WTC11 (cell line): ENCODE measurements at regions not wholly inside any gene's neighbourhood (a gene's known extent, or its start where the extent isn't known, plus 50 kb on each side); places are given as distances from the start of the nearest gene placed in this dataset.

ENCODE experiments used
- ATAC-seq: fragments of 200-7000 bp; cut with Tn5 transposase; 2 replicates; pipeline ENCODE4 v1.10.0; 2021; ENCODE audit warnings: mild to moderate bottlenecking, moderate library complexity
- CTCF ChIA-PET: fragments of 300-600 bp; sonication (Branson Sonifier 250); formaldehyde crosslinking; loops from one replicate; lab custom pipeline; 2021; ENCODE audit warnings: antibody characterized with exemption; lab: Charles Lee
- POLR2A ChIA-PET: fragments of 350-600 bp; sonication (Branson Sonifier 250); formaldehyde crosslinking; loops from one replicate; lab custom pipeline; 2021; ENCODE audit warnings: antibody characterized with exemption; lab: Charles Lee
- DNase-seq: peaks from one replicate; pipeline ENCODE4 v3.0.0; 2021; ENCODE audit warnings: low spot score
- H3K27ac Mint-ChIP-seq: 2 replicates; pipeline ENCODE4 v1.8.0; 2021; ENCODE audit warnings: mixed read lengths
- H3K27me3 Mint-ChIP-seq: 2 replicates; pipeline ENCODE4 v1.8.0; 2021; ENCODE audit warnings: low read depth, mild to moderate bottlenecking, moderate library complexity, mixed read lengths
- H3K36me3 Mint-ChIP-seq: 2 replicates; pipeline ENCODE4 v1.8.0; 2021; ENCODE audit warnings: mixed read lengths
- H3K4me1 Mint-ChIP-seq: 2 replicates; pipeline ENCODE4 v1.8.0; 2022; ENCODE audit warnings: mixed read lengths
- H3K4me3 Mint-ChIP-seq: 2 replicates; pipeline ENCODE4 v1.8.0; 2021; ENCODE audit warnings: mild to moderate bottlenecking, moderate library complexity, mixed read lengths
- H3K9me3 Mint-ChIP-seq: 2 replicates; pipeline ENCODE4 v1.8.0; 2021; ENCODE audit warnings: mixed read lengths
- ATF1 ChIP-seq: sonication (generic); formaldehyde crosslinking; IDR thresholded peaks from 2 replicates; pipeline ENCODE4 v1.8.1; 2023; ENCODE audit warnings: mild to moderate bottlenecking, moderate library complexity, missing genetic modification reagents
- CBFB ChIP-seq: sonication (generic); formaldehyde crosslinking; IDR thresholded peaks from 2 replicates; pipeline ENCODE4 v1.8.1; 2022; ENCODE audit warnings: mild to moderate bottlenecking, low read depth, missing genetic modification reagents
- ELF4 ChIP-seq: sonication (generic); formaldehyde crosslinking; IDR thresholded peaks from 2 replicates; pipeline ENCODE4 v1.8.1; 2022; ENCODE audit warnings: low read depth, mild to moderate bottlenecking, moderate library complexity, missing genetic modification reagents
- NFE2L1 ChIP-seq: sonication (generic); formaldehyde crosslinking; IDR thresholded peaks from 2 replicates; pipeline ENCODE4 v1.8.1; 2023; ENCODE audit warnings: missing genetic modification reagents
- NR2C2 ChIP-seq: sonication (generic); formaldehyde crosslinking; IDR thresholded peaks from 2 replicates; pipeline ENCODE4 v1.8.0; 2022; ENCODE audit warnings: mild to moderate bottlenecking, missing genetic modification reagents
- SMAD4 ChIP-seq: sonication (generic); formaldehyde crosslinking; IDR thresholded peaks from 2 replicates; pipeline ENCODE4 v1.8.0; 2022; ENCODE audit warnings: mild to moderate bottlenecking, missing genetic modification reagents
- TEAD1 ChIP-seq: sonication (generic); formaldehyde crosslinking; IDR thresholded peaks from 2 replicates; pipeline ENCODE4 v1.8.0; 2022; ENCODE audit warnings: mild to moderate bottlenecking, missing genetic modification reagents
- TEAD4 ChIP-seq: sonication (generic); formaldehyde crosslinking; IDR thresholded peaks from 2 replicates; pipeline ENCODE4 v1.8.0; 2022; ENCODE audit warnings: mild to moderate bottlenecking, missing genetic modification reagents
- ZNF317 ChIP-seq: sonication (generic); formaldehyde crosslinking; IDR thresholded peaks from 2 replicates; pipeline ENCODE4 v1.8.1; 2023; ENCODE audit warnings: low read depth, mild to moderate bottlenecking, moderate library complexity, missing genetic modification reagents, borderline replicate concordance
- ZNF423 ChIP-seq: fragments of 250-450 bp; sonication (Bioruptor Pico); IDR thresholded peaks from 2 replicates; pipeline ENCODE4 v2.1.2; 2022; ENCODE audit warnings: mild to moderate bottlenecking, moderate library complexity
- TF ChIP-seq, protein P1 (sequence below): sonication (generic); formaldehyde crosslinking; conservative IDR thresholded peaks from 2 replicates; pipeline ENCODE4 v1.8.1; 2022; ENCODE audit warnings: mild to moderate bottlenecking, missing genetic modification reagents
- TF ChIP-seq, protein P2 (sequence below): sonication (generic); formaldehyde crosslinking; IDR thresholded peaks from 2 replicates; pipeline ENCODE4 v1.8.1; 2023; ENCODE audit warnings: mild to moderate bottlenecking, missing genetic modification reagents, moderate library complexity
- TF ChIP-seq, protein P3 (sequence below): sonication (generic); formaldehyde crosslinking; IDR thresholded peaks from 2 replicates; pipeline ENCODE4 v1.8.1; 2023; ENCODE audit warnings: mild to moderate bottlenecking, missing genetic modification reagents
- TF ChIP-seq, protein P4 (sequence below): sonication (generic); formaldehyde crosslinking; IDR thresholded peaks from 2 replicates; pipeline ENCODE4 v1.8.0; 2022; ENCODE audit warnings: mild to moderate bottlenecking, missing genetic modification reagents
- TF ChIP-seq, protein P5 (sequence below): fragments of 250-450 bp; sonication (Bioruptor Pico); conservative IDR thresholded peaks from 2 replicates; pipeline ENCODE4 v1.9.0; 2021; ENCODE audit warnings: mild to moderate bottlenecking
- TF ChIP-seq, protein P6 (sequence below): fragments of 250-450 bp; sonication (Bioruptor Pico); IDR thresholded peaks from 2 replicates; pipeline ENCODE4 v1.8.0; 2021; ENCODE audit warnings: mild to moderate bottlenecking
- TF ChIP-seq, protein P7 (sequence below): sonication (generic); formaldehyde crosslinking; IDR thresholded peaks from 2 replicates; pipeline ENCODE4 v1.8.0; 2023; ENCODE audit warnings: missing genetic modification reagents, mild to moderate bottlenecking, borderline replicate concordance
- TF ChIP-seq, protein P8 (sequence below): sonication (generic); formaldehyde crosslinking; IDR thresholded peaks from 2 replicates; pipeline ENCODE4 v1.8.1; 2022; ENCODE audit warnings: low read depth, missing genetic modification reagents, borderline replicate concordance

DNA sequence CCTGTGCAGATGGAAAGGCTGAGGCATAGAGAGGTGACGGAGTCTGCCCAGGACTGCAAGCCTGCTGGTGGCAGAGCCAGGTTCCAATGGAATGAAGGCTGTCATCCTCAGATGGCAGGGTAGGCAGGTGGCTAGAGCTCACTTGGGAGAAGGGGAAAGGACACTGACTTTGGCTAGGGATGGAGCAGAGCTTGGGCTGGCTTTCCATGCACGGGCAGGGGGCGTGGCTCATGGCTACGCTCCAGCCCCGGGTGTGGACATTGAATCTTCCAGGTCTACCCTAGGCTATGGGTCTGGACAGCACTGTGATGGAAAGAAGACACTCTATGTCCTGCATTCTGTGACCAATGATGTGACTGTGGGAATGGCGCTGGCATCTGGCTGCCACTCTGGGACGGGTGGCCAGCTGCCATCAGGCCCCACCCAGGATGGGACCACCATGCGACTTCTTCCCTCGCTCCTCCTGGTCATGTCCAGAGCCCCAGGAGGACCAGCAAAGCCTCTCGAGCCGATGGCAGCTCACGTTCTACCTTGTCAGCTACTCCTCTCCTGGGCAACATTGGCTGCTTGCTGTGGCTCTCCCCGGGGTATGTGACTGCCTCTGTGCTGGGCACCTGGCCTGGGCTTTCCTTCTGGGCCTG, 398.7 kb downstream of the TMEM121 start (continued):
- TF ChIP-seq, protein P1, sequence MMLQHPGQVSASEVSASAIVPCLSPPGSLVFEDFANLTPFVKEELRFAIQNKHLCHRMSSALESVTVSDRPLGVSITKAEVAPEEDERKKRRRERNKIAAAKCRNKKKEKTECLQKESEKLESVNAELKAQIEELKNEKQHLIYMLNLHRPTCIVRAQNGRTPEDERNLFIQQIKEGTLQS (CRISPR knock-in tag), result no peak
- TF ChIP-seq TEAD4 (CRISPR knock-in tag) (no peak), ELF4 (no peak), ZNF423 (no peak), ZNF317 (no peak), NFE2L1 (CRISPR knock-in tag) (no peak), ATF1 (CRISPR knock-in tag) (no peak)
- TF ChIP-seq, protein P2, sequence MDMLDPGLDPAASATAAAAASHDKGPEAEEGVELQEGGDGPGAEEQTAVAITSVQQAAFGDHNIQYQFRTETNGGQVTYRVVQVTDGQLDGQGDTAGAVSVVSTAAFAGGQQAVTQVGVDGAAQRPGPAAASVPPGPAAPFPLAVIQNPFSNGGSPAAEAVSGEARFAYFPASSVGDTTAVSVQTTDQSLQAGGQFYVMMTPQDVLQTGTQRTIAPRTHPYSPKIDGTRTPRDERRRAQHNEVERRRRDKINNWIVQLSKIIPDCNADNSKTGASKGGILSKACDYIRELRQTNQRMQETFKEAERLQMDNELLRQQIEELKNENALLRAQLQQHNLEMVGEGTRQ, result no peak
- TF ChIP-seq, protein P3, sequence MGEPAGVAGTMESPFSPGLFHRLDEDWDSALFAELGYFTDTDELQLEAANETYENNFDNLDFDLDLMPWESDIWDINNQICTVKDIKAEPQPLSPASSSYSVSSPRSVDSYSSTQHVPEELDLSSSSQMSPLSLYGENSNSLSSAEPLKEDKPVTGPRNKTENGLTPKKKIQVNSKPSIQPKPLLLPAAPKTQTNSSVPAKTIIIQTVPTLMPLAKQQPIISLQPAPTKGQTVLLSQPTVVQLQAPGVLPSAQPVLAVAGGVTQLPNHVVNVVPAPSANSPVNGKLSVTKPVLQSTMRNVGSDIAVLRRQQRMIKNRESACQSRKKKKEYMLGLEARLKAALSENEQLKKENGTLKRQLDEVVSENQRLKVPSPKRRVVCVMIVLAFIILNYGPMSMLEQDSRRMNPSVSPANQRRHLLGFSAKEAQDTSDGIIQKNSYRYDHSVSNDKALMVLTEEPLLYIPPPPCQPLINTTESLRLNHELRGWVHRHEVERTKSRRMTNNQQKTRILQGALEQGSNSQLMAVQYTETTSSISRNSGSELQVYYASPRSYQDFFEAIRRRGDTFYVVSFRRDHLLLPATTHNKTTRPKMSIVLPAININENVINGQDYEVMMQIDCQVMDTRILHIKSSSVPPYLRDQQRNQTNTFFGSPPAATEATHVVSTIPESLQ, result no peak
- TF ChIP-seq, all 79 proteins: peak for 0

DNA sequence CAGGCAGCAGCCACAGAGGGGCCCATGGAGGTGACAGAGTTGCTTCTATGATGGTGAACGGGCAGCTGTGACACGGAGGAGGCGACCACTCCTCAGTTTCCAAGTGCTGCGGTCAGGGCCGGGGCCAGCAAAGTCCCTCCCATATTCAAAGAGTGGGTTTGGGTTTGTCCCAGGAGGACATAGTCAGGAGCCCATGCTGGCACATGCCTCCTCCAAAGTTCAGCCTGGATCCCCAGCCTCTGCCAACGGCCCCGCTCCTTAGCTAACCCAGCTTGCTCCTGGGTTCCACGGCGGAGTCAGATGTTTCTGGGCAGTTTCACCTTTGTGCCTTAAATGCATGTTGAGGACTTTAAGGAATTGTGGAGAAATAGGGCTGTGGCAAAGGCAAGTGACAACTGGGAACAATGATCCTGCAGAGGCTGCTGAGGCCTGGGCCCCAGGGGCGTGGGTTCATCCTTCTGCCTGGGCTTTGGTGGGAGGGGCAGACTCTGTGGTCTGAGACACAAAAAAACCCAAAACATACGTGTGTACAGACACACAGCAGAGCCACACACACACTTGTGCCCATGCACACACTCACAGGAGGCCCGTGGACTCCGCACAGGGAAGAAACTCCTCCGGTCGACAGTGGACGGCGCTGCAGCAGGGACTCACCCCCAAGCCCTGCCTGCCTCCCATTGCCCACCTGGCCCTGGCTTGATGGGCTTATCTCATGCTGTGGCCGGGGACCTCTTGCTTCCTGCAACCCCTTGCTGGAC, 399.4 kb downstream of the TMEM121 start:
- ChIA-PET POLR2A (no interaction called here), CTCF (no interaction called here)
- DNase-seq (no peak), ATAC-seq (no peak)
- Mint-ChIP-seq H3K36me3 (peaks cover 52% of the 10 kb centered on the region), H3K27ac (no peak overlapping the region), H3K9me3 (peaks cover 49% of the 10 kb centered on the region), H3K4me3 (no peak overlapping the region), H3K4me1 (no peaks in the 10 kb centered on the region), H3K27me3 (peaks cover 10% of the 10 kb centered on the region)
- TF ChIP-seq, protein P4, sequence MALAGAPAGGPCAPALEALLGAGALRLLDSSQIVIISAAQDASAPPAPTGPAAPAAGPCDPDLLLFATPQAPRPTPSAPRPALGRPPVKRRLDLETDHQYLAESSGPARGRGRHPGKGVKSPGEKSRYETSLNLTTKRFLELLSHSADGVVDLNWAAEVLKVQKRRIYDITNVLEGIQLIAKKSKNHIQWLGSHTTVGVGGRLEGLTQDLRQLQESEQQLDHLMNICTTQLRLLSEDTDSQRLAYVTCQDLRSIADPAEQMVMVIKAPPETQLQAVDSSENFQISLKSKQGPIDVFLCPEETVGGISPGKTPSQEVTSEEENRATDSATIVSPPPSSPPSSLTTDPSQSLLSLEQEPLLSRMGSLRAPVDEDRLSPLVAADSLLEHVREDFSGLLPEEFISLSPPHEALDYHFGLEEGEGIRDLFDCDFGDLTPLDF (CRISPR knock-in tag), result no peak
- TF ChIP-seq CBFB, result no peak
- TF ChIP-seq, protein P5, sequence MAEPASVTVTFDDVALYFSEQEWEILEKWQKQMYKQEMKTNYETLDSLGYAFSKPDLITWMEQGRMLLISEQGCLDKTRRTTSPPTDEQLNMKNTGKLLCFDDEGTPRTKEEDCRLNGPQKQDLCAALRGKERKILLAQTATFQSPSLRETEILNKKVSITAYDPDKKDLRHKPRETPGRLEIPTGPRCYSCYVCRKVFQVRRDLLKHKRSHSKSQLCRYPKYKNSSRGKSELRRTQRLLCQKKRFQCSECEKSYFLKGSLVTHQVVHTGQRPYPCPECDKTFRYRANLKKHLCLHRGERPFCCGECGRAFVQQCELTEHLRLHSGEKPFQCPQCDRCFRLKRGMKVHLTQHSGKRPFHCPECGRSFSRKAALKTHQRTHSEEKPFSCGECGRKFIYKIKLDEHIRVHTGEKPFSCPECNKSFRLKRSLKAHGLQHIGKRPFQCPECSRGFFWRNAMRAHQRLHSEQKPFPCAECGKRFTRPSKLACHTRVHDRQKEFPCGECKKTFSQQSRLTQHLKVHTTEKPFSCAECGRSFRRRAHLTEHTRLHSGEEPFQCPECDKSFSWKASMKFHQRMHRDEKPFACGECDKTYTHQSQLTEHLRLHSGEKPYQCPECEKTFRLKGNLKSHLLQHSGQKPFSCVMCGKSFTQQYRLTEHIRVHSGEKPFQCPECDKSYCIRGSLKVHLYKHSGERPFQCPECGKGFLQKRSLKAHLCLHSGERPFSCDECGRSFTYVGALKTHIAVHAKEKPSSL, result no peak
- TF ChIP-seq, protein P3, result no peak
- TF ChIP-seq TEAD1 (CRISPR knock-in tag), result no peak
- TF ChIP-seq, protein P6, sequence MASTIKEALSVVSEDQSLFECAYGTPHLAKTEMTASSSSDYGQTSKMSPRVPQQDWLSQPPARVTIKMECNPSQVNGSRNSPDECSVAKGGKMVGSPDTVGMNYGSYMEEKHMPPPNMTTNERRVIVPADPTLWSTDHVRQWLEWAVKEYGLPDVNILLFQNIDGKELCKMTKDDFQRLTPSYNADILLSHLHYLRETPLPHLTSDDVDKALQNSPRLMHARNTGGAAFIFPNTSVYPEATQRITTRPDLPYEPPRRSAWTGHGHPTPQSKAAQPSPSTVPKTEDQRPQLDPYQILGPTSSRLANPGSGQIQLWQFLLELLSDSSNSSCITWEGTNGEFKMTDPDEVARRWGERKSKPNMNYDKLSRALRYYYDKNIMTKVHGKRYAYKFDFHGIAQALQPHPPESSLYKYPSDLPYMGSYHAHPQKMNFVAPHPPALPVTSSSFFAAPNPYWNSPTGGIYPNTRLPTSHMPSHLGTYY, result no peak
- TF ChIP-seq, protein P7, sequence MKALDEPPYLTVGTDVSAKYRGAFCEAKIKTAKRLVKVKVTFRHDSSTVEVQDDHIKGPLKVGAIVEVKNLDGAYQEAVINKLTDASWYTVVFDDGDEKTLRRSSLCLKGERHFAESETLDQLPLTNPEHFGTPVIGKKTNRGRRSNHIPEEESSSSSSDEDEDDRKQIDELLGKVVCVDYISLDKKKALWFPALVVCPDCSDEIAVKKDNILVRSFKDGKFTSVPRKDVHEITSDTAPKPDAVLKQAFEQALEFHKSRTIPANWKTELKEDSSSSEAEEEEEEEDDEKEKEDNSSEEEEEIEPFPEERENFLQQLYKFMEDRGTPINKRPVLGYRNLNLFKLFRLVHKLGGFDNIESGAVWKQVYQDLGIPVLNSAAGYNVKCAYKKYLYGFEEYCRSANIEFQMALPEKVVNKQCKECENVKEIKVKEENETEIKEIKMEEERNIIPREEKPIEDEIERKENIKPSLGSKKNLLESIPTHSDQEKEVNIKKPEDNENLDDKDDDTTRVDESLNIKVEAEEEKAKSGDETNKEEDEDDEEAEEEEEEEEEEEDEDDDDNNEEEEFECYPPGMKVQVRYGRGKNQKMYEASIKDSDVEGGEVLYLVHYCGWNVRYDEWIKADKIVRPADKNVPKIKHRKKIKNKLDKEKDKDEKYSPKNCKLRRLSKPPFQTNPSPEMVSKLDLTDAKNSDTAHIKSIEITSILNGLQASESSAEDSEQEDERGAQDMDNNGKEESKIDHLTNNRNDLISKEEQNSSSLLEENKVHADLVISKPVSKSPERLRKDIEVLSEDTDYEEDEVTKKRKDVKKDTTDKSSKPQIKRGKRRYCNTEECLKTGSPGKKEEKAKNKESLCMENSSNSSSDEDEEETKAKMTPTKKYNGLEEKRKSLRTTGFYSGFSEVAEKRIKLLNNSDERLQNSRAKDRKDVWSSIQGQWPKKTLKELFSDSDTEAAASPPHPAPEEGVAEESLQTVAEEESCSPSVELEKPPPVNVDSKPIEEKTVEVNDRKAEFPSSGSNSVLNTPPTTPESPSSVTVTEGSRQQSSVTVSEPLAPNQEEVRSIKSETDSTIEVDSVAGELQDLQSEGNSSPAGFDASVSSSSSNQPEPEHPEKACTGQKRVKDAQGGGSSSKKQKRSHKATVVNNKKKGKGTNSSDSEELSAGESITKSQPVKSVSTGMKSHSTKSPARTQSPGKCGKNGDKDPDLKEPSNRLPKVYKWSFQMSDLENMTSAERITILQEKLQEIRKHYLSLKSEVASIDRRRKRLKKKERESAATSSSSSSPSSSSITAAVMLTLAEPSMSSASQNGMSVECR (CRISPR knock-in tag), result no peak
- no peak for TF ChIP-seq SMAD4 (CRISPR knock-in tag)
- TF ChIP-seq, protein P8, sequence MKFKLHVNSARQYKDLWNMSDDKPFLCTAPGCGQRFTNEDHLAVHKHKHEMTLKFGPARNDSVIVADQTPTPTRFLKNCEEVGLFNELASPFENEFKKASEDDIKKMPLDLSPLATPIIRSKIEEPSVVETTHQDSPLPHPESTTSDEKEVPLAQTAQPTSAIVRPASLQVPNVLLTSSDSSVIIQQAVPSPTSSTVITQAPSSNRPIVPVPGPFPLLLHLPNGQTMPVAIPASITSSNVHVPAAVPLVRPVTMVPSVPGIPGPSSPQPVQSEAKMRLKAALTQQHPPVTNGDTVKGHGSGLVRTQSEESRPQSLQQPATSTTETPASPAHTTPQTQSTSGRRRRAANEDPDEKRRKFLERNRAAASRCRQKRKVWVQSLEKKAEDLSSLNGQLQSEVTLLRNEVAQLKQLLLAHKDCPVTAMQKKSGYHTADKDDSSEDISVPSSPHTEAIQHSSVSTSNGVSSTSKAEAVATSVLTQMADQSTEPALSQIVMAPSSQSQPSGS (CRISPR knock-in tag), result no peak
- TF ChIP-seq NR2C2, result no peak
